ENCODE measurements at regions not wholly inside any gene's neighbourhood (a gene's known extent, or its start where the extent isn't known, plus 50 kb on each side); places are given as distances from the start of the nearest gene placed in this dataset.

GRCh38 chr12:75631831-75632230, 120.4 kb upstream of the KRR1 start:
- H3K27me3 ChIP-seq (replicated peaks; ENCODE audit: control insufficient read depth, insufficient read depth, low read length): no peaks in the 10 kb centered on the region
- Mint-ChIP-seq H3K27ac (ENCODE audit: unreplicated experiment) (no peak overlapping the region), H3K4me1 (ENCODE audit: low read depth, unreplicated experiment) (peaks cover 18% of the 10 kb centered on the region), H3K27me3 (ENCODE audit: insufficient read depth, unreplicated experiment) (no peaks in the 10 kb centered on the region), H3K9me3 (ENCODE audit: unreplicated experiment) (no peaks in the 10 kb centered on the region), H3K4me3 (ENCODE audit: unreplicated experiment) (no peak overlapping the region), H3K36me3 (ENCODE audit: insufficient read depth, unreplicated experiment) (no peaks in the 10 kb centered on the region)
- CTCF ChIA-PET: no interaction called here
- POLR2A ChIA-PET: no interaction called here
- no peaks in the 10 kb centered on the region for H3K4me1 ChIP-seq
- no peak overlapping the region for H3K4me3 ChIP-seq (ENCODE audit: low read depth, low read length)
- TF ChIP-seq CTCF (IDR thresholded peaks at IDR 0.05; ENCODE audit: insufficient read depth in 1 of 2, low read depth in 1 of 2, low read length in 1 of 2, severe bottlenecking in 1 of 2, unreplicated experiment in 1 of 2): no peak
- H3K9me3 ChIP-seq: no peaks in the 10 kb centered on the region
- intact Hi-C loops (cut with micrococcal nuclease; ENCODE audit: unreplicated experiment): no loop called here
- no peak for DNase-seq
- no peaks in the 10 kb centered on the region for H3K36me3 ChIP-seq (ENCODE audit: control insufficient read depth, insufficient read depth, low read length)
- no TSS peak for BruUV-seq (replicated peaks)

- CTCF ChIA-PET: no interaction called here
- Histone ChIP-seq H3K4me3 (ENCODE audit: low read depth, low read length) (no peak overlapping the region), H3K27me3 (replicated peaks; ENCODE audit: control insufficient read depth, insufficient read depth, low read length) (no peaks in the 10 kb centered on the region), H3K4me1 (no peaks in the 10 kb centered on the region), H3K36me3 (ENCODE audit: control insufficient read depth, insufficient read depth, low read length) (no peaks in the 10 kb centered on the region), H3K9me3 (no peaks in the 10 kb centered on the region)
- BruUV-seq (replicated peaks): no TSS peak
- H3K27me3 Mint-ChIP-seq (ENCODE audit: insufficient read depth, unreplicated experiment): no peaks in the 10 kb centered on the region
- H3K9me3 Mint-ChIP-seq (ENCODE audit: unreplicated experiment): no peaks in the 10 kb centered on the region
- no peak for TF ChIP-seq CTCF (IDR thresholded peaks at IDR 0.05; ENCODE audit: insufficient read depth in 1 of 2, low read depth in 1 of 2, low read length in 1 of 2, severe bottlenecking in 1 of 2, unreplicated experiment in 1 of 2)
- intact Hi-C loops (cut with micrococcal nuclease; ENCODE audit: unreplicated experiment): no loop called here
- no peak for DNase-seq
- no peak overlapping the region for H3K4me3 Mint-ChIP-seq (ENCODE audit: unreplicated experiment)
- H3K36me3 Mint-ChIP-seq (ENCODE audit: insufficient read depth, unreplicated experiment): no peaks in the 10 kb centered on the region
- no peak overlapping the region for H3K27ac Mint-ChIP-seq (ENCODE audit: unreplicated experiment)
- H3K4me1 Mint-ChIP-seq (ENCODE audit: low read depth, unreplicated experiment): peaks cover 7% of the 10 kb centered on the region
- POLR2A ChIA-PET: no interaction called here
Measured at GRCh38 chr12:75630091-75630490, 118.7 kb upstream of the KRR1 start.

- no peak for TF ChIP-seq CTCF (IDR thresholded peaks at IDR 0.05; ENCODE audit: insufficient read depth in 1 of 2, low read depth in 1 of 2, low read length in 1 of 2, severe bottlenecking in 1 of 2, unreplicated experiment in 1 of 2)
- ChIA-PET POLR2A (no interaction called here), CTCF (no interaction called here)
- Mint-ChIP-seq H3K4me1 (ENCODE audit: low read depth, unreplicated experiment) (peaks cover 14% of the 10 kb centered on the region), H3K27ac (ENCODE audit: unreplicated experiment) (no peak overlapping the region), H3K9me3 (ENCODE audit: unreplicated experiment) (peaks cover 6% of the 10 kb centered on the region), H3K36me3 (ENCODE audit: insufficient read depth, unreplicated experiment) (no peaks in the 10 kb centered on the region), H3K4me3 (ENCODE audit: unreplicated experiment) (no peak overlapping the region), H3K27me3 (ENCODE audit: insufficient read depth, unreplicated experiment) (no peaks in the 10 kb centered on the region)
- H3K27me3 ChIP-seq (replicated peaks; ENCODE audit: control insufficient read depth, insufficient read depth, low read length): no peaks in the 10 kb centered on the region
- peak in 1 of 2 experiments; percentile 9 for DNase-seq
- peaks cover 6% of the 10 kb centered on the region; the same call in 1 of the 2 replicates for H3K4me1 ChIP-seq
- BruUV-seq (replicated peaks): no TSS peak
- H3K36me3 ChIP-seq (ENCODE audit: control insufficient read depth, insufficient read depth, low read length): no peaks in the 10 kb centered on the region
- intact Hi-C loops (cut with micrococcal nuclease; ENCODE audit: unreplicated experiment): no loop called here
- H3K4me3 ChIP-seq (ENCODE audit: low read depth, low read length): no peak overlapping the region
- no peaks in the 10 kb centered on the region for H3K9me3 ChIP-seq
Measured at GRCh38 chr12:75628916-75629315, 117.5 kb upstream of the KRR1 start.
